ENCODE measurements at regions not wholly inside any gene's neighbourhood (a gene's known extent, or its start where the extent isn't known, plus 50 kb on each side); places are given as distances from the start of the nearest gene placed in this dataset.
A peak's percentile ranks its signal among the peaks of the same experiment; 100 is the strongest.

- DNase-seq: no peak
Observed at GRCh38 chr4:171130256-171130801, 682.9 kb upstream of the GALNTL6 start.

GRCh38 chr4:171118091-171118490 is 695.1 kb upstream of the GALNTL6 start:
- no peak for DNase-seq

GRCh38 chr4:171117457-171117856 is 695.7 kb upstream of the GALNTL6 start:
- no peak for DNase-seq

- no peak for DNase-seq
Observed at GRCh38 chr4:171101845-171102244, 711.4 kb upstream of the GALNTL6 start.

- DNase-seq: no peak
Observed at GRCh38 chr4:171087089-171087488, 726.1 kb upstream of the GALNTL6 start.

GRCh38 chr4:171067422-171067821 is 745.8 kb upstream of the GALNTL6 start:
- DNase-seq: no peak

GRCh38 chr4:171049380-171049779 is 763.8 kb upstream of the GALNTL6 start:
- no peak for DNase-seq

GRCh38 chr4:171042989-171043524 is 770.1 kb upstream of the GALNTL6 start:
- DNase-seq: no peak

GRCh38 chr4:171035909-171036308 is 777.3 kb upstream of the GALNTL6 start:
- no peak for DNase-seq

GRCh38 chr4:171031338-171031737 is 781.9 kb upstream of the GALNTL6 start:
- no peak for DNase-seq

GRCh38 chr4:171025776-171026175 is 787.4 kb upstream of the GALNTL6 start:
- no peak for DNase-seq

- no peak for DNase-seq
Observed at GRCh38 chr4:171025343-171025742, 787.9 kb upstream of the GALNTL6 start.

GRCh38 chr4:171024720-171025303 is 788.4 kb upstream of the GALNTL6 start:
- DNase-seq: no peak

GRCh38 chr4:171022824-171023230 is 790.4 kb upstream of the GALNTL6 start:
- DNase-seq: no peak

- DNase-seq: peak; percentile 3
Observed at GRCh38 chr4:171017593-171017992, 795.6 kb upstream of the GALNTL6 start.

- DNase-seq: no peak
Observed at GRCh38 chr4:171016145-171016544, 797.1 kb upstream of the GALNTL6 start.

- DNase-seq: no peak
Observed at GRCh38 chr4:171015441-171015840, 797.8 kb upstream of the GALNTL6 start.

GRCh38 chr4:171007618-171008390 is 805.4 kb upstream of the GALNTL6 start:
- no peak for DNase-seq

- DNase-seq: no peak
Observed at GRCh38 chr4:171002246-171002645, 811.0 kb upstream of the GALNTL6 start.

GRCh38 chr4:170990989-170991589 is 822.1 kb upstream of the GALNTL6 start:
- DNase-seq: no peak

- no peak for DNase-seq
Observed at GRCh38 chr4:170988446-170988845, 824.8 kb upstream of the GALNTL6 start.

GRCh38 chr4:170979736-170980135 is 833.5 kb upstream of the GALNTL6 start:
- no peak for DNase-seq

GRCh38 chr4:170978990-170979389 is 834.2 kb upstream of the GALNTL6 start:
- no peak for DNase-seq

GRCh38 chr4:170949084-170949483 is 859.3 kb upstream of the AADAT start:
- DNase-seq: no peak
